H1 (cell line): ENCODE measurements at regions not wholly inside any gene's neighbourhood (a gene's known extent, or its start where the extent isn't known, plus 50 kb on each side); places are given as distances from the start of the nearest gene placed in this dataset.
"Not testable (repeated sequence)": the region's sequence is repeated elsewhere in the genome, so short reads cannot be mapped to it uniquely, and the experiment has no call there.

Experiments used
- CTCF ChIA-PET: fragments of 300-600 bp; sonication (Branson Sonifier 250); formaldehyde crosslinking; loops from one replicate; lab custom pipeline; 2021; ENCODE audit not compliant: partially characterized antibody; lab: Charles Lee
- POLR2A ChIA-PET: fragments of 300-600 bp; sonication (Branson Sonifier 250); formaldehyde crosslinking; loops from one replicate; lab custom pipeline; 2021; ENCODE audit warnings: inconsistent platforms; ENCODE audit not compliant: partially characterized antibody; lab: Charles Lee
- DNase-seq, 2 experiments: peaks; one replicate each; pipeline versions ENCODE4 v3.0.0 to v3.0.0-alpha.2; 2010 to 2022; ENCODE audit warnings: low spot score in 2 of 2, low read depth in 1 of 2, mixed read lengths in 1 of 2
- FAIRE-seq: peaks from 2 replicates; lab custom pipeline; 2011; peaks lifted over from hg19 to GRCh38; lab: Jason Lieb, UNC
- H2AFZ ChIP-seq: 2 replicates; pipeline ENCODE4 v1.8.1; 2012; ENCODE audit warnings: low read length, inconsistent platforms
- H2AK5ac ChIP-seq: 2 replicates; pipeline ENCODE4 v1.6.1; 2013; ENCODE audit warnings: low read depth, low read length
- H2BK120ac ChIP-seq: replicated peaks from 2 replicates; pipeline ENCODE3; 2013; ENCODE audit warnings: low read depth, low read length, inconsistent platforms
- H2BK12ac ChIP-seq: 2 replicates; pipeline ENCODE4 v1.6.1; 2013; ENCODE audit warnings: low read depth, low read length
- H2BK15ac ChIP-seq: 2 replicates; pipeline ENCODE4 v1.6.1; 2013; ENCODE audit warnings: low read length
- H2BK20ac ChIP-seq: 2 replicates; pipeline ENCODE4 v1.6.1; 2013; ENCODE audit warnings: low read length
- H2BK5ac ChIP-seq: 2 replicates; pipeline ENCODE4 v1.6.1; 2013; ENCODE audit warnings: low read depth, low read length
- H3K14ac ChIP-seq: 2 replicates; pipeline ENCODE4 v1.6.1; 2013; ENCODE audit warnings: inconsistent platforms; ENCODE audit not compliant: insufficient read length
- H3K18ac ChIP-seq: 2 replicates; pipeline ENCODE4 v1.6.1; 2013; ENCODE audit warnings: low read length; ENCODE audit errors: extremely low read depth
- H3K23ac ChIP-seq: 2 replicates; pipeline ENCODE4 v1.6.1; 2013; ENCODE audit warnings: inconsistent platforms; ENCODE audit not compliant: insufficient read length
- H3K23me2 ChIP-seq: 2 replicates; pipeline ENCODE4 v1.6.1; 2013; ENCODE audit warnings: low read depth, low read length
- H3K27ac ChIP-seq: 2 replicates; pipeline ENCODE4 v1.6.1; 2011; ENCODE audit warnings: low read depth, low read length, inconsistent platforms
- H3K27me3 ChIP-seq, 4 experiments: replicated peaks in 1 of 4; 1 replicate in 1 of 4; 2 replicates in 3 of 4; pipeline versions ENCODE4 v1.6.1 to v1.8.1; 2011 to 2013; ENCODE audit warnings: low read length in 3 of 4, mild to moderate bottlenecking in 3 of 4, inconsistent platforms in 2 of 4, mixed read lengths in 2 of 4, moderate library complexity in 1 of 4; ENCODE audit not compliant: control insufficient read depth in 3 of 4, insufficient read depth in 3 of 4; ENCODE audit errors: extremely low read depth in 1 of 4
- H3K36me3 ChIP-seq, 4 experiments: 2 replicates each; pipeline versions ENCODE4 v1.6.1 to v1.8.1; 2011 to 2013; ENCODE audit warnings: mild to moderate bottlenecking in 4 of 4, low read length in 3 of 4, moderate library complexity in 2 of 4, control low read depth in 1 of 4, inconsistent platforms in 1 of 4; ENCODE audit not compliant: insufficient read depth in 4 of 4, control insufficient read depth in 2 of 4
- H3K4ac ChIP-seq: replicated peaks from 2 replicates; pipeline ENCODE3; 2013; ENCODE audit warnings: low read length, low read depth, mixed read lengths, inconsistent platforms; ENCODE audit not compliant: insufficient read length
- H3K4me1 ChIP-seq, 4 experiments: replicated peaks in 1 of 4; 1 replicate in 1 of 4; 2 replicates in 3 of 4; pipeline versions ENCODE4 v1.6.1 to v1.8.1; 2011 to 2013; ENCODE audit warnings: low read length in 3 of 4, inconsistent platforms in 2 of 4, mixed read lengths in 1 of 4; ENCODE audit not compliant: insufficient read depth in 4 of 4, control insufficient read depth in 3 of 4
- H3K4me2 ChIP-seq, 2 experiments: 2 replicates each; pipeline versions ENCODE4 v1.6.1 to v1.8.1; 2011 to 2013; ENCODE audit warnings: low read depth in 2 of 2, low read length in 2 of 2, control low read depth in 1 of 2, inconsistent platforms in 1 of 2, mild to moderate bottlenecking in 1 of 2; ENCODE audit not compliant: insufficient read depth in 1 of 2
- H3K4me3 ChIP-seq, 4 experiments: fragments of 200-600, 300-600 bp in 1 of 4; sonication (generic), shearing (Covaris generic), sonication (Bioruptor Twin) in 1 of 4; 2 replicates each; pipeline versions ENCODE4 v1.5.1 to v1.8.1; 2011 to 2016; ENCODE audit warnings: low read length in 4 of 4, low read depth in 3 of 4, control low read depth in 2 of 4, inconsistent platforms in 2 of 4, mild to moderate bottlenecking in 2 of 4, mixed read lengths in 1 of 4, moderate library complexity in 1 of 4; ENCODE audit not compliant: insufficient read depth in 2 of 4; ENCODE audit errors: extremely low read depth in 1 of 4
- H3K56ac ChIP-seq: replicated peaks from 2 replicates; pipeline ENCODE3; 2013; ENCODE audit warnings: low read depth, mild to moderate bottlenecking, mixed read lengths, low read length, inconsistent platforms; ENCODE audit not compliant: insufficient read length
- H3K79me1 ChIP-seq: 2 replicates; pipeline ENCODE4 v1.6.1; 2013; ENCODE audit warnings: low read depth, low read length, control low read depth
- H3K79me2 ChIP-seq, 2 experiments: 2 replicates each; pipeline versions ENCODE4 v1.6.1 to v1.8.1; 2012 to 2013; ENCODE audit warnings: low read length in 2 of 2, mild to moderate bottlenecking in 2 of 2, inconsistent platforms in 1 of 2; ENCODE audit not compliant: insufficient read depth in 2 of 2, control insufficient read depth in 1 of 2
- H3K9ac ChIP-seq, 4 experiments: replicated peaks in 1 of 4; 1 replicate in 1 of 4; 2 replicates in 3 of 4; pipeline versions ENCODE4 v1.6.1 to v1.8.1; 2011 to 2013; ENCODE audit warnings: low read depth in 3 of 4, low read length in 3 of 4, control low read depth in 2 of 4, mild to moderate bottlenecking in 2 of 4, moderate library complexity in 2 of 4, inconsistent platforms in 1 of 4; ENCODE audit errors: extremely low read depth in 1 of 4
- H3K9me3 ChIP-seq, 2 experiments: 2 replicates each; pipeline versions ENCODE4 v1.6.1 to v1.8.1; 2012 to 2013; ENCODE audit warnings: mild to moderate bottlenecking in 2 of 2, moderate library complexity in 2 of 2, control low read depth in 1 of 2, inconsistent platforms in 1 of 2, low read depth in 1 of 2, low read length in 1 of 2, mixed read lengths in 1 of 2; ENCODE audit not compliant: insufficient read depth in 2 of 2
- H4K20me1 ChIP-seq, 2 experiments: replicated peaks in 1 of 2; 2 replicates each; pipeline versions ENCODE3 to v1.8.1; 2011 to 2013; ENCODE audit warnings: inconsistent platforms in 2 of 2, low read length in 2 of 2, mild to moderate bottlenecking in 1 of 2; ENCODE audit not compliant: insufficient read depth in 2 of 2, control insufficient read depth in 1 of 2
- H4K5ac ChIP-seq: 2 replicates; pipeline ENCODE4 v1.6.1; 2013; ENCODE audit warnings: low read length, low read depth, mixed read lengths, inconsistent platforms; ENCODE audit not compliant: insufficient read length
- H4K8ac ChIP-seq: 2 replicates; pipeline ENCODE4 v1.8.0; 2013; ENCODE audit warnings: mild to moderate bottlenecking, moderate library complexity, low read length, inconsistent platforms; ENCODE audit not compliant: insufficient read depth; ENCODE audit errors: extremely low read depth
- H4K91ac ChIP-seq: replicated peaks from 2 replicates; pipeline ENCODE3; 2013; ENCODE audit warnings: low read length, mixed read lengths, inconsistent platforms; ENCODE audit not compliant: insufficient read length
- ATF3 ChIP-seq: IDR thresholded peaks from 2 replicates; pipeline ENCODE4 v1.6.1; 2011; ENCODE audit warnings: low read depth, mild to moderate bottlenecking, low read length; ENCODE audit not compliant: insufficient read depth
- E2F6 ChIP-seq: IDR thresholded peaks from 2 replicates; pipeline ENCODE4 v1.6.1; 2012; ENCODE audit warnings: inconsistent platforms
- HDAC6 ChIP-seq: IDR thresholded peaks from one replicate; pipeline ENCODE4 v1.7.1; 2012; ENCODE audit warnings: low read depth, mild to moderate bottlenecking, inconsistent platforms, low read length, moderate library complexity
- KDM5A ChIP-seq: fragments of 200-600 bp; IDR thresholded peaks from 2 replicates; pipeline ENCODE4 v1.7.1; 2012; ENCODE audit warnings: mild to moderate bottlenecking, low read length, inconsistent platforms, mixed read lengths
- NRF1 ChIP-seq: IDR thresholded peaks from 2 replicates; pipeline ENCODE4 v1.6.1; 2011; ENCODE audit warnings: mild to moderate bottlenecking, low read depth, low read length, improper control_type of control experiment
- PHF8 ChIP-seq: fragments of 200-600 bp; sonication (generic); conservative IDR thresholded peaks from 2 replicates; pipeline ENCODE4 v1.7.1; 2012; ENCODE audit warnings: low read depth, mild to moderate bottlenecking, inconsistent platforms, low read length, moderate library complexity
- WGBS, 2 experiments: shearing (Covaris generic) in 1 of 2; methylation state at CpG; one replicate each; pipeline versions ENCODE4 v1.1.6 to v1.1.7; 2013 to 2015; ENCODE audit warnings: low lambda C conversion rate in 2 of 2, mixed read lengths in 2 of 2, inconsistent platforms in 1 of 2, low coverage in 1 of 2, missing lambda C conversion rate in 1 of 2; ENCODE audit not compliant: insufficient replicate concordance in 2 of 2, insufficient coverage in 1 of 2, insufficient read length in 1 of 2; ENCODE audit errors: extremely low coverage in 1 of 2, missing lambda C conversion rate in 1 of 2; 5-methylcytosine and 5-hydroxymethylcytosine counted together

GRCh38 chr6:121698617-121699016 is 263.2 kb downstream of the GJA1 start (continued):
- TF ChIP-seq HDAC6 (no peak), KDM5A (no peak), E2F6 (no peak), NRF1 (no peak), PHF8 (no peak), ATF3 (no peak)

- 89% methylated on average over 8 of the region's 8 CpGs; no CpG with 5 or more reads in 1 of the 2 experiments for WGBS, 2 experiments
- not testable (repeated sequence) for H3K18ac ChIP-seq
Observed at GRCh38 chr6:121703129-121703528, 267.7 kb downstream of the GJA1 start.

More at GRCh38 chr6:121703129-121703528, 267.7 kb downstream of the GJA1 start:
- H3K79me1 ChIP-seq, H3K27ac ChIP-seq, H3K14ac ChIP-seq, H2BK5ac ChIP-seq, H4K91ac ChIP-seq, H2BK15ac ChIP-seq, DNase-seq, H4K20me1 ChIP-seq, CTCF ChIA-PET, FAIRE-seq, H3K23ac ChIP-seq, H3K4ac ChIP-seq, H3K36me3 ChIP-seq, H3K4me3 ChIP-seq, H3K9me3 ChIP-seq, H3K23me2 ChIP-seq, POLR2A ChIA-PET, H3K4me1 ChIP-seq, H3K4me2 ChIP-seq, H3K9ac ChIP-seq, H3K56ac ChIP-seq, H4K5ac ChIP-seq, H2BK120ac ChIP-seq, H3K27me3 ChIP-seq, H2BK20ac ChIP-seq, H3K79me2 ChIP-seq, H4K8ac ChIP-seq, H2AFZ ChIP-seq, H2BK12ac ChIP-seq, H2AK5ac ChIP-seq: not testable (repeated sequence)
